K562 (cell line): ENCODE measurements at regions not wholly inside any gene's neighbourhood (a gene's known extent, or its start where the extent isn't known, plus 50 kb on each side); places are given as distances from the start of the nearest gene placed in this dataset.
"Not testable (repeated sequence)": the region's sequence is repeated elsewhere in the genome, so short reads cannot be mapped to it uniquely, and the experiment has no call there.

Experiments
- ATAC-seq: fragments of 200-7000 bp; cut with Tn5 transposase; 3 replicates; pipeline ENCODE4 v1.9.1; 2020; ENCODE audit warnings: moderate library complexity
- BruUV-seq: library from RNA; stranded (reverse); fragments of 400-500 nt; replicated peaks from 2 replicates; lab custom pipeline; 2021; lab: Mats Ljungman, UMichigan
- CTCF ChIA-PET: fragments of 300-600 bp; formaldehyde crosslinking; extraction: SDS; loops from one replicate; lab custom pipeline; 2021; ENCODE audit warnings: low intra/inter-chr PET ratio; lab: Yijun Ruan, JAX
- POLR2A ChIA-PET: fragments of 300-600, 350-650 bp; sonication (Branson Sonifier 250); formaldehyde crosslinking; extraction: SDS; loops from one replicate; lab custom pipeline; 2021; ENCODE audit warnings: antibody characterized with exemption, inconsistent platforms; lab: Yijun Ruan, JAX
- DNase-seq, 4 experiments: peaks; one replicate each; pipeline versions ENCODE4 v3.0.0 to v3.0.0-alpha.2; 2011 to 2018; ENCODE audit warnings: low spot score in 3 of 4, mixed read lengths in 3 of 4; ENCODE audit errors: extremely low read depth in 1 of 4
- FAIRE-seq: peaks from 2 replicates; lab custom pipeline; 2011; peaks lifted over from hg19 to GRCh38; lab: Jason Lieb, UNC
- H2AFZ ChIP-seq: 2 replicates; pipeline ENCODE4 v1.6.0; 2011; ENCODE audit warnings: low read depth, low read length, control low read depth, inconsistent platforms
- H3K27ac ChIP-seq: fragments of 200-600 bp; 3 replicates; pipeline ENCODE4 v1.8.0; 2011; ENCODE audit warnings: low read depth, mild to moderate bottlenecking, control low read depth, inconsistent platforms, low read length, moderate library complexity, mixed read lengths; ENCODE audit errors: extremely low read depth
- H3K27me3 ChIP-seq, 2 experiments: fragments of 300-600 bp in 1 of 2; 2 replicates in 1 of 2; 3 replicates in 1 of 2; pipeline versions ENCODE4 v1.6.0 to v1.8.0; 2011; ENCODE audit warnings: inconsistent platforms in 2 of 2, low read length in 2 of 2, mild to moderate bottlenecking in 1 of 2, mixed read lengths in 1 of 2, moderate library complexity in 1 of 2; ENCODE audit not compliant: control insufficient read depth in 2 of 2, insufficient read depth in 2 of 2
- H3K36me3 ChIP-seq: fragments of 300-600 bp; 3 replicates; pipeline ENCODE4 v1.8.0; 2011; ENCODE audit warnings: mild to moderate bottlenecking, low read length, inconsistent platforms; ENCODE audit not compliant: control insufficient read depth, insufficient read depth
- H3K4me1 ChIP-seq, 2 experiments: fragments of 200-600 bp in 1 of 2; replicated peaks in 1 of 2; 2 replicates in 1 of 2; 3 replicates in 1 of 2; pipeline versions ENCODE4 v1.5.1 to v1.8.0; 2011; ENCODE audit warnings: inconsistent platforms in 2 of 2, low read length in 2 of 2, mild to moderate bottlenecking in 1 of 2, mixed read lengths in 1 of 2, moderate library complexity in 1 of 2; ENCODE audit not compliant: control insufficient read depth in 2 of 2, insufficient read depth in 2 of 2
- H3K4me2 ChIP-seq: 2 replicates; pipeline ENCODE4 v1.6.1; 2011; ENCODE audit warnings: low read length, control low read depth, inconsistent platforms, mixed read lengths; ENCODE audit not compliant: insufficient read depth
- H3K4me3 ChIP-seq: fragments of 200-600 bp; sonication (generic), shearing (Covaris generic); 2 replicates; pipeline ENCODE4 v1.5.1; 2016; ENCODE audit warnings: control low read depth, inconsistent platforms
- H3K79me2 ChIP-seq: fragments of 200-600 bp; 3 replicates; pipeline ENCODE4 v1.8.0; 2011; ENCODE audit warnings: low read length, inconsistent platforms; ENCODE audit not compliant: control insufficient read depth, insufficient read depth
- H3K9ac ChIP-seq, 2 experiments: 2 replicates each; pipeline versions ENCODE4 v1.6.0 to v1.6.1; 2011; ENCODE audit warnings: low read depth in 2 of 2, low read length in 2 of 2, control low read depth in 1 of 2, inconsistent platforms in 1 of 2, mild to moderate bottlenecking in 1 of 2, mixed read lengths in 1 of 2; ENCODE audit not compliant: insufficient read depth in 1 of 2
- H3K9me1 ChIP-seq: one replicate; pipeline ENCODE4 v1.6.0; 2011; ENCODE audit warnings: inconsistent platforms, mild to moderate bottlenecking, low read length, moderate library complexity; ENCODE audit not compliant: control insufficient read depth, insufficient read depth
- H3K9me3 ChIP-seq: replicated peaks from 2 replicates; pipeline ENCODE4 v1.5.1; 2011; ENCODE audit warnings: low read depth, low read length, inconsistent platforms; ENCODE audit not compliant: control insufficient read depth, insufficient read depth
- H4K20me1 ChIP-seq: replicated peaks from 2 replicates; pipeline ENCODE4 v1.6.1; 2011; ENCODE audit warnings: low read length, inconsistent platforms, mixed read lengths; ENCODE audit not compliant: control insufficient read depth, insufficient read depth
- BCOR ChIP-seq: fragments of 450-650 bp; IDR thresholded peaks from 2 replicates; pipeline ENCODE4 v1.6.1; 2016
- KDM1A ChIP-seq, 2 experiments: fragments of 450-650 bp; IDR thresholded peaks; 2 replicates each; pipeline ENCODE4 v1.6.1; 2016; ENCODE audit warnings: mild to moderate bottlenecking in 2 of 2
- SMARCA5 ChIP-seq: fragments of 450-650 bp; IDR thresholded peaks from 2 replicates; pipeline ENCODE4 v1.6.1; 2016
- ZNF146 ChIP-seq: IDR thresholded peaks from one replicate; pipeline ENCODE4 v1.6.1; 2018; ENCODE audit warnings: missing compliant biosample characterization; ENCODE audit not compliant: unreplicated experiment
- WGBS: fragments of 100-300 bp; shearing (Covaris generic); methylation state at CpG from one replicate; pipeline ENCODE4 v1.1.6; 2016; ENCODE audit warnings: low coverage, mixed read lengths; ENCODE audit not compliant: insufficient coverage; ENCODE audit errors: missing lambda C conversion rate; 5-methylcytosine and 5-hydroxymethylcytosine counted together
- in situ Hi-C: fragments of 300-500 bp; cut with MboI; formaldehyde crosslinking; loops from 4 replicates; pipeline ENCODE4 v1.15.0; 2018; ENCODE audit warnings: inconsistent platforms, mixed read lengths
- intact Hi-C: fragments of 100-400 bp; cut with micrococcal nuclease; formaldehyde crosslinking; loops from 2 replicates; pipeline ENCODE4 v1.14.2; 2022
- TF ChIP-seq, protein P1 (sequence below), 3 experiments: fragments of 200-800 bp in 1 of 3; fragments of 250-450 bp in 1 of 3; fragments of 450-650 bp in 1 of 3; sonication (Bioruptor Pico) in 1 of 3; sonication (Bioruptor generic) in 1 of 3; formaldehyde crosslinking in 1 of 3; IDR thresholded peaks; 2 replicates each; pipeline versions ENCODE4 v1.6.1 to v1.8.0; 2016 to 2022; ENCODE audit warnings: mild to moderate bottlenecking in 2 of 3, missing genetic modification characterization in 2 of 3, missing compliant biosample characterization in 1 of 3, moderate library complexity in 1 of 3

DNA sequence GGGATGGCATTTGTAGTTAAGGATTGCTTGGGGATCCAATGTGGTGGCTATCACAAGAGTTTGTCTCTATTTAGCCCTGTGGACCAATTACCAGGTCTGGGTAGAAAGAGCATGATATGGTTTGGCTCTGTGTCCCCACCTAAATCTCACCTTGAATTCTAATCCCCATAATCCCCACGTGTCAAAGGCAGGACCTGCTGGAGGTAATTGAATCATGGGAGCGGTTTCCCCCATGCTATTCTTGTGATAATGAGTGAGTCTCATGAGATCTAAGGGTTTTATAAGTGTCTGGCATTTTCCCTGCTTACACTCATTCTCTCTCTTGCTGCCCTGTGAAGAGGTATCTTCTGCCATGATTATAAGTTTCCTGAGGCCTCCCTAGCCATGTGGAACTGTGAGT, 86.4 kb upstream of the HS3ST4 start (continued):
- TF ChIP-seq, protein P1, sequence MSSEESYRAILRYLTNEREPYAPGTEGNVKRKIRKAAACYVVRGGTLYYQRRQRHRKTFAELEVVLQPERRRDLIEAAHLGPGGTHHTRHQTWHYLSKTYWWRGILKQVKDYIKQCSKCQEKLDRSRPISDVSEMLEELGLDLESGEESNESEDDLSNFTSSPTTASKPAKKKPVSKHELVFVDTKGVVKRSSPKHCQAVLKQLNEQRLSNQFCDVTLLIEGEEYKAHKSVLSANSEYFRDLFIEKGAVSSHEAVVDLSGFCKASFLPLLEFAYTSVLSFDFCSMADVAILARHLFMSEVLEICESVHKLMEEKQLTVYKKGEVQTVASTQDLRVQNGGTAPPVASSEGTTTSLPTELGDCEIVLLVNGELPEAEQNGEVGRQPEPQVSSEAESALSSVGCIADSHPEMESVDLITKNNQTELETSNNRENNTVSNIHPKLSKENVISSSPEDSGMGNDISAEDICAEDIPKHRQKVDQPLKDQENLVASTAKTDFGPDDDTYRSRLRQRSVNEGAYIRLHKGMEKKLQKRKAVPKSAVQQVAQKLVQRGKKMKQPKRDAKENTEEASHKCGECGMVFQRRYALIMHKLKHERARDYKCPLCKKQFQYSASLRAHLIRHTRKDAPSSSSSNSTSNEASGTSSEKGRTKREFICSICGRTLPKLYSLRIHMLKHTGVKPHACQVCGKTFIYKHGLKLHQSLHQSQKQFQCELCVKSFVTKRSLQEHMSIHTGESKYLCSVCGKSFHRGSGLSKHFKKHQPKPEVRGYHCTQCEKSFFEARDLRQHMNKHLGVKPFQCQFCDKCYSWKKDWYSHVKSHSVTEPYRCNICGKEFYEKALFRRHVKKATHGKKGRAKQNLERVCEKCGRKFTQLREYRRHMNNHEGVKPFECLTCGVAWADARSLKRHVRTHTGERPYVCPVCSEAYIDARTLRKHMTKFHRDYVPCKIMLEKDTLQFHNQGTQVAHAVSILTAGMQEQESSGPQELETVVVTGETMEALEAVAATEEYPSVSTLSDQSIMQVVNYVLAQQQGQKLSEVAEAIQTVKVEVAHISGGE (CRISPR knock-in tag; IDR thresholded peaks at IDR 0.05), result no peak
- TF ChIP-seq, all 486 proteins: peak for 0

DNA sequence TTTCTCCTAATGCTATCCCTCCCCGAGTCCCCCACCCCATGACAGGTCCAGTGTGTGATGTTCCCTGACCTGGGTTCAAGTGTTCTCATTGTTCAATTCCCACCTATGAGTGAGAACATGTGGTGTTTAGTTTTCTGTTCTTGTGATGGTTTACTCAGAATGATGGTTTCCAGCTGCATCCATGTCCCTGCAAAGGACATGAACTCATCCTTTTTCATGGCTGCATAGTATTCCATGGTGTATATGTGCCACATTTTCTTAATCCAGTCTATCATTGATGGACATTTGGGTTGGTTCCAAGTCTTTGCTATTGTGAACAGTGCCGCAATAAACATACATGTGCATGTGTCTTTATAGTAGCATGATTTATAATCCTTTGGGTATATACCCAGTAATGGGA, 90.5 kb upstream of the HS3ST4 start:
- not testable (repeated sequence) for H3K36me3 ChIP-seq, H3K4me3 ChIP-seq, H3K9me1 ChIP-seq, H3K9me3 ChIP-seq, DNase-seq, H4K20me1 ChIP-seq, H2AFZ ChIP-seq, H3K27me3 ChIP-seq, H3K9ac ChIP-seq
- TF ChIP-seq ZNF146 (CRISPR knock-in tag) (peak; percentile 20), KDM1A (IDR thresholded peaks at IDR 0.05) (peak in 1 of 2 experiments; percentile 40; a peak in 1 of 4 replicates), SMARCA5 (peak; percentile 62; the same call in 1 of the 2 replicates), BCOR (peak; percentile 61; the same call in 1 of the 2 replicates)
- TF ChIP-seq, all 486 proteins: peak for 4; not testable (repeated sequence) for 482
- H3K4me2 ChIP-seq, CTCF ChIA-PET, in situ Hi-C loops, POLR2A ChIA-PET, H3K4me1 ChIP-seq, BruUV-seq, ATAC-seq, intact Hi-C loops, H3K27ac ChIP-seq, H3K79me2 ChIP-seq, FAIRE-seq: not testable (repeated sequence)
- 0% methylated on average over 1 of the region's 2 CpGs for WGBS
